HG02943 (cell line): ENCODE measurements at regions not wholly inside any gene's neighbourhood (a gene's known extent, or its start where the extent isn't known, plus 50 kb on each side); places are given as distances from the start of the nearest gene placed in this dataset.

ENCODE experiments used
- ATAC-seq: cut with Tn5 transposase; IDR thresholded peaks from one replicate; pipeline ENCODE4 v1.9.1; 2021; ENCODE audit warnings: mild to moderate bottlenecking, low read depth, moderate library complexity; ENCODE audit not compliant: unreplicated experiment

GRCh38 chr7:130939321-130940095 lies 205.5 kb upstream of the KLF14 start:
- no peak for ATAC-seq

GRCh38 chr7:130940326-130940725 lies 206.3 kb upstream of the KLF14 start:
- no peak for ATAC-seq

- ATAC-seq = no peak
These were observed 206.9 kb upstream of the KLF14 start for GRCh38 chr7:130940907-130941306.

DNA sequence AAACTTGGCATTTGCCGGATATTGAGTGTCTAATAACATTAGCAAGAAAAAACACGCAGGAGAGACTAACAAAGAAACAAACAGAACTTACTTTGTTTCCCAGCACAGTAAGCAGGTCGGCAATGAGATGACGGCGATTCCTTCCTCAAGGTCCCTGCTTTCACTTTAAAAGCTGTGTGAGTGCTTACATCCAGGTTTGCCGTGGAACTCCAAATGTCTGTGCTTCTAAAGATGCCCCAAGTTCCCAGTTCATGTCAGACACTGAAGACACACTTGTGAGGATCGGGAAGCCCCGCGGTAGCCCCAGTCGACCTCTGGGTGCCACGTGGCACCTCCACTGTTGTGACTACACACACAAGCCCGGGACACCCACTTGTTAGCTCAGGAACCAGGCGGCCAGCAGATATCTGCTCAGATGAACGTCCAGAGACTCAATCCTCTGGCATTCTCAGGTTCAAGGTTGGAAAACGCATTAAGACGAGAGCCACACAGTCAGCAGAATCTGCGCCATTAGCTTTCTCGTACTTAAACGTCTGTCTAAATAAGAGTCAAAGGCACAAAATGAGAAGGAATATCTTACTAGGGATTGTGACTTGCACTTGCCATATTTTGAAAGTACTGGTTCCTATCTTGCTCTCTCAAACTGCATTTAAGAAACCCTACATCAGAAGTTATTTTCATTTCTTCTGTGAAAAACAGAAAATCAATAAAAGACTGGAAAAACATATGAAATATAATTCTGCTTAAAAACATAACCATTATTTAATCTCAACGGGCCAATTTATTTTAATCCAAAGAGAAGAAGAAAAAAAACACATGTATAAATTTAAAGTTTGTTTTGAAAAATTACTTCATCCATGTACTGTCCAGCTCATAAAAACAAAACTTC lies 207.6 kb upstream of the KLF14 start:
- no peak for ATAC-seq

DNA sequence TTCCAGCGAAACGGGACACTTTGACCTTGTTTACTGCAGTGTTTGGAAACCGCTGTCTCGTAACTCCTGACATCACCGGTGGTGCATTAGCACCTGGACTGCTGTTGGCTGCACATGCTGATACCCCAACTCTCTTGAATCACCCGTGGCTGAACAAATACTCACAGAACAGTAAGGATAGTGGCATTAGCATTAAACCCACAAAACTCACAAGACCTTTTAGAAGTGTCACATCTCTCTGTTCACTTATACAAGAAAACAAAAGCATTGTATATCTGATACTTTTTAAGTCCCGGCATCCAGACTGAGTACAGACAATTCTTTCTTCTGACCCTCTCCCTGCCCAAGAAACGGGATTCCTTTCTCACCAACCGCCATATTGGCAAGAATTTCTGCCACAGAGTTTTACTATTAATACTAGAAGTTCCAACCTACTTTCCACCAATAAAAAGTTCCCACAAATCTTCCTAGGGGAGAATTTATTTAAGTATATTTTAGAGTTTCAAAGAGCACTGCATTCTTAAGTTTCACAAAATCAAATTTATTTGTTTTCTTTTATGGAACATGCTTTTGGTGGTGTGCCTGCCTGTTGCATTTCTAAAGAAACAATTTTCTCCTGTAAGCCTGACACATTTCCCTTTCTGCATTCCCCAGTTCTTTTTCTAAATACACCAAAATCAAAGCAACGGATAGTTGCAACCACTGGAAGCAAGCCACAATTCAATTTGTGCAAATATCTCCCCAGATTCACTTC lies 208.4 kb upstream of the KLF14 start:
- no peak for ATAC-seq

DNA sequence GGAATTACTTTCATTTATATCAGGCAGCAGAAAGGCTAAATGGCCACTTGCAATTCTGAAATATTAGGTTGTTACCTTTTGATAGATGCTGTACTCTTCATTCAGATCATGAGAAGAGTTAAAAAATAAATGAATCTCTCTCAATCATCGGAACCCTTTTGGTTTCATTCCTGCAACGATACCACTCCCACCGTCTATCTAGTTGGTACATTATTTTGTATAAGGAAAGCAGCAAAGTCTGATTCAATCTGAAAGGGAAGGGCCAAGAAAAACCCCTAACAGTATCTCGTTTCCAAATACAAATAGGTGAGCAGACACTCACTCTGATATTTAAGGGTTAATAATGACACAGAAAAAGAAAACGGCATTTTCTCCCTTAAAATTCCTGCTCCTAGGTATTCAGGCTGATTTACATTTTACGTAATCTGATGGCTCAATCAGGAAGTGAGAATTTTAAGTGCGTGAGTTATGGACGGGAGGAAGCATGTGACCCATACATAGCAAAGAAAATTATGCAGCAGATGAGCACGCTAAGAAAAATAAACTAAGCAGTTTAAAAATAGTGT lies 209.4 kb upstream of the KLF14 start:
- ATAC-seq = no peak

- no peak for ATAC-seq
These were observed 210.0 kb upstream of the KLF14 start for GRCh38 chr7:130943981-130944380.

GRCh38 chr7:130944997-130945396 lies 211.0 kb upstream of the KLF14 start:
- no peak for ATAC-seq

GRCh38 chr7:130945411-130945811 lies 211.4 kb upstream of the KLF14 start:
- no peak for ATAC-seq

GRCh38 chr7:130946114-130946513 lies 212.1 kb upstream of the KLF14 start:
- no peak for ATAC-seq

GRCh38 chr7:130947792-130948580 lies 214.0 kb upstream of the KLF14 start:
- ATAC-seq = no peak

- no peak for ATAC-seq
These were observed 214.8 kb upstream of the KLF14 start for GRCh38 chr7:130948822-130949221.

- ATAC-seq = no peak
These were observed 215.5 kb upstream of the KLF14 start for GRCh38 chr7:130949550-130949949.

GRCh38 chr7:130950054-130950453 lies 216.0 kb upstream of the KLF14 start:
- ATAC-seq = no peak

GRCh38 chr7:130950741-130951140 lies 216.7 kb upstream of the KLF14 start:
- no peak for ATAC-seq

DNA sequence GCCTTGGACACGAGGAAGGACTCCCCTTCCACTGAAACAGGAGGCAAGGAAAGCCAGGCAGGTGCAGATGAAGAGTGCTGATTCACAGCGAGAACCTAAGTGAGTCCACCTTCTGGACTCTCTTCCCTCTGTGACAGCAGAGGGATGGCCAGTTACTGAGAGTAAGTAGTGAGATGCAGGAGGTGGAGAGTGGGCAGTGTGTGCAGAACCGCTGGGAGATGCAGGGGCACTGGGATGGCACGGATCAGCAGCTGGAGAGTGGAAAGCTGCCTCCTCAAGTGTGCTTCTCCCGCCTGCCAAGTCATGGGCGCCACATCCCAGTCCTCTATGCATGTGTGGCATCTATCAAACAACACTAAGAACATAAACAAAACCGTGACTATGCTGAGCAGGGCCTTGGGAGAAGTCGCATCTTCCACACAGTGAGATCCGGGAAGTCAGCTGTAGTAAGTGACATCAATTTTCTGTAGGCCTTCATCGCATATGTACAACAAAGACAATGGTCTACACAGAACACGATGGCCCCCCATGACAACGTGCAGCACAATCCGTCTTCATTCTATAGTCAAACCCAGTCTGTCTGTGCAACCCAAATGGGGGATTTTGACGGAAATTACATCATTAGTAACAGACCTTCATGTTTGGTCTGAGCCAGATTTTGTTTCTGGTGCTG lies 217.4 kb upstream of the KLF14 start:
- no peak for ATAC-seq

GRCh38 chr7:130951976-130952876 lies 218.2 kb upstream of the KLF14 start:
- no peak for ATAC-seq

GRCh38 chr7:130953196-130953595 lies 219.2 kb upstream of the KLF14 start:
- ATAC-seq = no peak
